GM21423 (cell line): ENCODE measurements at regions not wholly inside any gene's neighbourhood (a gene's known extent, or its start where the extent isn't known, plus 50 kb on each side); places are given as distances from the start of the nearest gene placed in this dataset.
"Not testable (repeated sequence)": the region's sequence is repeated elsewhere in the genome, so short reads cannot be mapped to it uniquely, and the experiment has no call there.

Experiments used
- ATAC-seq: cut with Tn5 transposase; IDR thresholded peaks from one replicate; pipeline ENCODE4 v1.9.1; 2021; ENCODE audit warnings: mild to moderate bottlenecking, moderate library complexity; ENCODE audit not compliant: unreplicated experiment

DNA sequence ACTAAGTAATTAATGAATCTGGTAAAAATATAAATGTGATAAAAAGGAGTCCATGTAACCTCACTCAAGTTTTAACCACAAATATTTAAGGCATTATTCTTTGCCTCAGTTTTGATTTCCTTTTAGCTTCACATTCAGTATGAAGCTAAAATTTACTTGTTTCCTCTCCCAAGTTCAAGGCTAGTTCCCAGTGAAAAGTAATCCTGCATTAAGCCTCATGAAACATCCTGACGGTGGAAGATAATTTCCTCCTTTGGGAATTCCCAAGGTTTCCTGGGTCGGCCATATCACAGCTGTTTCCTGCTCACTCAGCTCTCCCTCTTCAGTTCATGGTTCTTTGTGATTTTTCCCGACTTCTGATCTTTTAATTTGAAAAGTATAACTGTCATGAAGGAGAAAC, 1256.8 kb upstream of the FLRT2 start:
- no peak for ATAC-seq

DNA sequence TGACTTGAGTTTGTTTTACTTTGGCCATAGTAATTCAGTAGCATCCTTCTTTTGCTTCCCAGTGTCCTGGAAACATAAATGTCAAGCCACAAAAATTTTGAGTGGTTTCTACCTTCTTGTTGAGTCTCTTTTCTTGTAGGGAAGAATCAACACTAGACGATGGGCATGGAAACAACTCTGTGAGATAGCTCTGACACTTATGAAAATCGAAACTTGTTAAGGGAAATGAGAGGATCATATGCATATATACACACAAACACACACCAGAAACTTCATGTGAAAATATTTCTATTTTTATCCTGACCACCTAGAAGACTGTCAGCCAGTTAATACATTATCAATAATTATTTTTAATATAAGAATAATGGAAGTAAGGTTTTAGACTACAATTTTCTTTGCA, 1247.3 kb upstream of the FLRT2 start:
- ATAC-seq: no peak

DNA sequence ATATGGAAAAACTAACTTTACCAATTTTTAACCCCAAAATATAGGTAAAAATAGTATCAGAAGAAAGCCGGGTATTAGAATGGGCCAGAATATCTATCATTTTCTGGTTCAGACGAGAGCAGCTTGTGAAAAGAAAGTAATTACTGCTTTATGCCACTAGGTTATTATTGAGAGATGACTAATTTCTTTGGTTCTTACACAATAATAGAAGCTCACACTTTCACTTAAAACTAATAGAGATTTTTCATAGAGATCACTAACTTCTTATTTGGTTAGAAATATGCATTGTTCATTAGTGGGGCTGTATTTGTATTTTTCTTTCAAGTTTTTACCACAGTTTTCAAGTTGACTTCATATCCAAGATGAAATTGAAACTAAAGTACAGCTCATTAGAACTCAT, 1241.2 kb upstream of the FLRT2 start:
- ATAC-seq: no peak

DNA sequence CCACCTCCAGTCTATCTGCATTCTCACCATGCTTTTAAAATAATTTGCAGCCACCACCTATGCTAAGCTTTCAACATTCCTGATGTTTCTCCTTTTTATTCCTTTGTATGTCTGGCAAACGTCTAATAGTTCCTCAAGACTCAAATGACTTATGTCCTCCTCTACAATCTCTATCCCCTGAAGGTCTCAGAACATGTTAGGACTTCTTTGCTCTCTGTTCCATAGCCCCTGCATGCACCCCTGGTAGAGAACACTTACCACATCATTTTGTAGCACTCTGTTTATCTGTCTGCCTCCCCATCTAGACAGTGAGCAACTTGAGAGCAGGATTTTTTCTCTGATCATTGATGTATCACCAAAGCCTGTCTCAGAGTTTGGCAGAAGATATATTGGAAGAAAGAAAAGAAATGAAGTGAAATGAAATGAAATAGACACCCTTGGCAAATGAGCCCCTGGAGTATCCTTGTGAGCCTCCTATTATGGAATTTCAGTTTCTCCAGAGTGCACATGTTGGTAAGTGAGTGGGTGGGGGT, 1231.2 kb upstream of the FLRT2 start:
- no peak for ATAC-seq

DNA sequence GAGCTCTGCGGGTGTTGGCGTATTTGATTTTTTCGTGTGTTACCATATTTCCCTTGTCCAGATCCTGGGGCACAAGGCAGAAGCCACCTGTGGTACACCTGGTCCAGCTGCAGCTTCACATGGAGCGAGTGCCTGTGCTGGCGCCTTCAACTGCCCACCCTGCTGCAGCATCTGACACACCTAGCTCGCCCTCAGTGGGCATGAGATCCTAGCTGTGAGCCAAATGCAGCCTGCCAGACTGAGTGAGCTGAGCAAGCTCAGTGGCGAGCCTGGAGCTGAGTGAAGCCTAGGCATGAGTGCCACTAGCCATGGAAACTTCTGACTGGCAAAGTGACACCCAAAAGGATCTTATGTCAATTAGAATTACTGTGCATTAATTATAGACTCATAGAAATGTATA, 1226.8 kb upstream of the FLRT2 start:
- ATAC-seq: no peak

DNA sequence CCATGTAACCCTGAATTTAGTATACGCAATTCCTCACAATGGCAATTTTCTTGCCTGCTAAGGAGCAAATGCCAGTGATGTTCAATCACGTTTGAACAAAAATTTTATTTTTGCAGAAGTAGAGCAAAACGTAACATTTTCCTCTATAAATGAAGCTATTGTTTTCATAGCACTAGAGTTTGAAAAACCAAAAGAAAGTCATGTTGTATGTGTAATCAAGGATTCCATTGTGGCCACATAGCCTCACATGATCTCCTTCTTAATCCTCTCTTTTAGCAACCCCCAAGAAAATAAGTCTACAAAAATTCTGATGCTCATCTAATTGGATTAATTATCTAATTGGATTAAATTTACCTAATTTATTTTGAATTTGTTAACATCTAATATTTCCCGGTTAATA, 1217.4 kb upstream of the FLRT2 start:
- no peak for ATAC-seq

DNA sequence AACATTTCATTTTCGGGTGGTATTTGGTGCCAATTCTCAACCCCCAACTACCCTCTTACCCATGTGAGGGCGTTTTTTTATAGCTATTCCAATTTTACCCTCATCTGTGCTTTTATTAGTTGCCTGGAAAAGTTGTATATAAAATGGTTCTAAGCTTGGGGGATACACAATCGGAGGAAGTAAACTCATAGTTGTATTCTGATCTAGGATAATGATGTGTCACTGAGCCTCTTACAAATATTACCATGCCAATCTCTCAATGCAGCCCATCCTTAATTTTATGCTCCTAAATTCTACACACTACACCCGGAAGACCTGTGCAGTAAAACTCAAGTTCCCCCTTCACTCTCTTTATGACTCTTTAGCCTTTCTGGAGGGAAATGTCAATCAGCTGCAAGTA, 1206.5 kb upstream of the FLRT2 start:
- ATAC-seq: no peak

DNA sequence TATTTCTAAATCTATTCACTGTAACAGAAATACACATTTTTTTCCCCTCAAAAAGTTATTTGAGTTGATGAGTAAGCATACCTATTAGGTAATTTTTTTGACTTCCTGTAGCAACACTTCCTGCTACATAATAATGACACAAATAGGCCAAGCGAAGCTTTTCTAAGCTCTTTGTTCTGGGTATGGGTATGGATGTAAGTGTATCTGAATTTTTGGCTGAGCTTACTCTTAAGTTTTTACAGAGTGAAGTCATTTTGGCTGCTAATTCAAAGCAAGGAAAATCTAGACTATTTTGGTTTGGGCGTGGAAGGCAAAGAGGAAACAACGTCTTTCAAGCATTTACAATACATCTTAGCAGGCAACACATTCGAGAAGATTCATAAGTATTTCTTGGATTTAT, 1206.0 kb upstream of the FLRT2 start:
- no peak for ATAC-seq

DNA sequence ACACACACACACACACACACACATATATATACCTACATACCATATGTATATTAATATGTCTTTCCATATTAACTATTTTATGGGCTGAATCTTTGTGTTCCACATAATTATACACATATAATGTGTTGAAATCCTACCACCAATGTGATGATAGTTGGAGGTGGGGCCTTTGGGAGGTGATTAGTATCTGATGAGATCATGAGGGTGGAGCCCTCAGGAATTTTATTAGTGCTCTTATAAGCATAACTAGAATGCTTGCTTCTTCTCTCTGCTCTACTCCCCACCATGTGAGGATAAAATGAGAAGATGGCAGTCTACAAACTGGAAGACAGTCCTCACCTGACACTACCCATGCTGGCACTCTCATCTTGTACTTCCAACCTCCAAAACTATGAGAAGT, 1193.5 kb upstream of the FLRT2 start:
- no peak for ATAC-seq

DNA sequence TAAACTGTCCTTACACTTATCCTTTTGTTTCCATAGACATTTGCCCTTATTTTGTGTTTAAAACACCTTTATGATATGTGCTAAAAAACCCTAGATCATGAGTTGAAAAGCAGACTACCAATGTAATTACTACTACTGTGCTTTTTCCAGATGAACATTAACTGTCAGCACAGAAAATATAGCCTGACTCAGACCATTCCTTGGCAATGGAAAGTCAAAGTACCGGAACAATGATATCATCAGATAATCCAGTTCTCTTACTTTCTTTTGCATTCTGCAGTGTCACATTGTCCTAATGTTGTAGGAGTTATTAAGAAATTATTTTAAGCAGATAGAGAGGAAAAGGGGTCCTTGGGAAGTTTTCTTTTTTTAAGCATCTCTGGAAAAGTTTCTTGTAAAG, 1189.0 kb upstream of the FLRT2 start:
- no peak for ATAC-seq

DNA sequence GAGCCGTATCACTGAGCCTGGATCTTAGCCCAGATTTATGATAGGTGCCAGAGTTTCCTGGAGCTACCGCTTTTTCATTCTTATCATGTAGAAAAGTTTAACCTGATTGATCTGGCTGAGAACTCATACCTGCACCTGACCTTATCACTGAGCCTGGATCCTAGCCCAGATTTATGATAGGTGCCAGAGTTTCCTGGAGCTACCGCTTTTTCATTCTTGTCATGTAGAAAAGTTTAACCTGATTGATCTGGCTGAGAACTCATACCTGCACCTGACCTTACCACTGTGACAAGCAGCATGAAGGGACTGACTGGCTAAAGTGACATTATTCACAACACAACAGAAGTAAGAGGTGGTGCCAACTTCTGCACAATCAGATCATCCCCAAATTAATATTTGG, 1188.1 kb upstream of the FLRT2 start:
- not testable (repeated sequence) for ATAC-seq

DNA sequence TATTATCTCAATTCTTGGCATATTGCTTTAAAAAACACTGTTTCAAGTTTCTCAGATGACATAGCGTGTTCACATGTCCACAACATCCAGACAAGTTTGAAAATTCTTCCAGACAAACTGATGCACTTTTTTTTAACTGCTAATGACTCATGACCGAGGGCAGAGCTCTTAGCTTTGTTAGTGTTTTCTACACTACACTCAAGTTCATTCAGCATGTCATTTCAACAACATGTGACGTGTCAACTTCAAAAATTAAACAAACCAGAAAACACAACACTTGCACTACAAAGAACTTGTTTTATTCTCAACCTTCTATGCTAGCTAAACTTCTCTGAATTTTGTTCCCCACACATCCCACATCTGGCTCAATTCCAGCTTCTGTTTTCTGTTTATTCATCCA, 1186.3 kb upstream of the FLRT2 start:
- ATAC-seq: no peak

DNA sequence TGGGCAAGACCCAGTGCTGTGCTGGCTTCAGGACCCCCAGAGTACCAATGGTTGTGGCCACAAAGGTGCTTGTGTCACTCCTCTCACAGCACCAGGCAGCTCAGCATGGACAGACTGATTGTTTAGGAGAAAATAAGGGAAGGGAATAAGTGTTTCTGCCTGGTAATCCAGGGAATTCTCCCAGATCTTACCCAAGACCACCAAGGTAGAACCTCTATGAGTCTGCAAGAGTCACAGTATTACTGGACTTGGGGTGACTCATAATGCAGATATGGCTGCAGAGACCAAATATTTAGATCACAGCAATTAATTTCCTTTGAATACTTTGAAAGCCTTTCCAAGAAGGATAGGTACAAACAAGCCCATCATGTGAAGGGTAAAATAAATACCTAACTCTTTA, 1178.3 kb upstream of the FLRT2 start:
- no peak for ATAC-seq

DNA sequence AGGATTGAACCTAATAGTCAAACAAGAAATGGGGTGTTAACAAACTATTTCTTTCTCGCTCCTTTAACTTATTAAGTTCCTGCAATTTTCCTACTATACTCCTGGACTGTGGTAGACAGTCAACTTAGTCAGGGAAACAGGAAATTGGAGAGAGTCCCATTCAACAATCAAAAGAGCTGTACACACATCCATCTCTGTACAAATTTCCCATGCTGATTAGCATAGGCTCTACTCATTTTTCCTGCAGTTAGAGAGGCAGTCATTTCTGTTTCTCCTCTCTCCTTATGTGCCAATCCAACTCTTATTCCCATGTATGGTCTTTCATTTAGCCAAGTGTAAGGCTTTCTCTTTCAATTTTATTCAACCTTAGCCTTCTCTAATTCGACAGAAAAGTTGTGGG, 1168.5 kb upstream of the FLRT2 start:
- ATAC-seq: no peak

DNA sequence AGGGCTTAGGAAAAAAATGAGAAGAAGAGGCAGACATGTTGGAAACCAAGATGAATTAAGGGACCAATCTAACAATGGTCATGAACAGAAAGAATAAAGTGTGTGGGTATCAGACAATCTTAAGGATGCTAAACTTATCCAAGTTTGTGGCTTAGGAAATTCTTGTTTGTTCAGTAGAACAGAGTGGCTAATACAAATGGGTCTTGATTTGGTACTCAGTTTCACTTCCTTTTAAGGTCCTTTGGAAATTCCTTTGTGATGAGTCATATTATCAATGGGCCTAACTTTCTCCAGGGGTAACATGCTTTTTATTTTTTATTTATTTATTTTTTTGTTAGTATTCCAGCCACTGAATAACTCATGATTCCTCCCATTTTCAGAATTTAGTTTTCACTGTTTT, 1154.7 kb upstream of the FLRT2 start:
- no peak for ATAC-seq

DNA sequence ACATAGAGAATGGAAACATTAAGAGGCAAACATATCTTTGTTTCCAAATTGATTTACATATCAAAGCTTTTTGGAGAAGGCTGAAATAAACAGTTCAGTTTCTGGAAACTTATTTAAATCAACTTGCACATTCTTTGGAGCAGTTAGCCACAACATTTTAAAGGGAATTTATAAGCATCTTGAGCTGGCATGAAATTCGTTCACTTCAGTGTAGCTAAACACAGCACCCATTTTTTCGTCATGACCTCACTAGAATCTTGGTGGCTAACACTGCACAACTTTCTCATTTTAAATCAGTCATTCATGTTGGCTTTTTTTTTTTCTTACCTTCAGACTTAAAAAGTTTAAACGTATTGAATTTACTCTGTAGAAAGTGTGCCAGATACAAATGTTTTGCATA, 1139.9 kb upstream of the FLRT2 start:
- ATAC-seq: no peak

DNA sequence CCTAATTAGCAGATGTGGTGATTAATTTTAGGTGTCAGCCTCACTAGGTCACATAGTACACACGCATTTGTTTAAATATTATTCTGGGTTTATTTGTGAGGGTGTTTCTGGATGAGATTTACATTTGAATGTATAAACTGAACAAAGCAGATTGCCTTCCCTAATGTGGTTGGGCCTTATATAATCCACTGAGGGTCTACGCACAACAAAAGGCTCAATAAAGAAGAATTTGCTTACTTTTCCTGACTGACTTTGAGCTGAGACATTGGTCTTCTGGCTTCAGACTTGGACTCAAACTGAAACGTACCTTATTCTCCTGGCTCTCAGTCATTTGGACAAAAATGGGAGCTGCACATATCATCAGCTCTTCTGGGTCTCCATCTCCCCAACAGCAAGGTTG, 1132.3 kb upstream of the FLRT2 start:
- ATAC-seq: no peak

DNA sequence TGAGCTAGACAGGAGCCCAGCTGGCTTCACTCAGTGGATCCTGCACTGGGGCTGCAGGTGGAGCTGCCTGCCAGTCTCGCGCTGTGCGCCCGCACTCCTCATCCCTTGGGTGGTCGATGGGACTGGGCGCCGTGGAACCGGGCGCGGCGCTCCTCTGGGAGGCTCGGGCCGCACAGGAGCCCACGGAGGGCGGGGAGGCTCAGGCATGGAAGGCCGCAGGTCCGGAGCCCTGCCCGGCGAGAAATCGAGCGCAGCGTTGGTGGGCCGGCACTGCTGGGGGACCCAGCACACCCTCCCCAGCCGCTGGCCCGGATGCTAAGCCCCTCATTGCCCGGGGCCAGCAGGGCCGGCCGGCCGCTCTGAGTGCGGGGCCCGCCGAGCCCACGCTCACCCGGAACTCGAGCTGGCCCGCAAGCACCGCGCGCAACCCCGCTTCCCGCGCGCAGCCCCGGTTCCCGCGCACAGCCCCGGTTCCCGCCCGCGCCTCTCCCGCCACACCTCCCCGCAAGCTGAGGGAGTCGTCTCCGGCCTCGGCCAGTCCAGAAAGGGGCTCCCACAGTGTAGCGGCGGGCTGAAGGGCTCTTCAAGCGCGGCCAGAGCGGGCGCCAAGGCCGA, 1130.5 kb upstream of the FLRT2 start:
- no peak for ATAC-seq

DNA sequence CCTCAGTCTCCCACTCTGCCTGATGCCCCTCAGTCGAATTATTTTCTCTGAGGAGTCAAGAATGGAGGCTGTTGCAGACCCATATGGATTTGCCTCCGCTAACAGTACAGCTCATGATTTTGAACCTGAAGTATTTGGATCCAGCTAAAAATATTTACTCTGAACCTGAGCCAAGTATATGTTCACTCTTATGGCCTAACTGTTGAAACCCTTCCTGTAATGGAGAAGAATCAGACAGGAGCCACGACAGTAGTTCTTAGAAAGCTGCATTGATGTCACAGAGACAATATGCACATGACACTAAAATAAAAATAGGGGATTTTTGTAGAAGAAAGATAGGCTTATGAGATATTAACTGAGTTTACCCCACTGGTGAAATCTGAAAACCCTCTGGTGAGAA, 1128.3 kb upstream of the FLRT2 start:
- no peak for ATAC-seq

DNA sequence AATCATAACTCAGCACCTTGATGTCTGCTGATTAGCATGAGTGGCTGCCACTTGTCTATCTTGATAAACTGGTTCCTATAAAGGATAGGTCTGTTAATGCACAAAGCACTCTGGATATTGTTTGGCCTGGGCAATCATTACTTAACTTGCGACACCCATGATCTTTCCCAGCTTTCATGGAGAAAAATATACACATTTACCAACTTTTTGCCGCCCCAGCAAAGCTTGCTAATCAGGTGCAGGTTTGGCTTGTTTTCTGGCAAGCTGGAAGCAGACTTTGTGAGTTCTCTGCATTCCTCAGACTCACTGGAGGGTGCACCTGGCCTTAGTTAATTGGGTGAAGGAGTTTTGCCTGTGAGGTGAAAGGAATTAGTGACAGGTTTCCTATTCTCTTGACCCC, 1126.4 kb upstream of the FLRT2 start:
- ATAC-seq: no peak

DNA sequence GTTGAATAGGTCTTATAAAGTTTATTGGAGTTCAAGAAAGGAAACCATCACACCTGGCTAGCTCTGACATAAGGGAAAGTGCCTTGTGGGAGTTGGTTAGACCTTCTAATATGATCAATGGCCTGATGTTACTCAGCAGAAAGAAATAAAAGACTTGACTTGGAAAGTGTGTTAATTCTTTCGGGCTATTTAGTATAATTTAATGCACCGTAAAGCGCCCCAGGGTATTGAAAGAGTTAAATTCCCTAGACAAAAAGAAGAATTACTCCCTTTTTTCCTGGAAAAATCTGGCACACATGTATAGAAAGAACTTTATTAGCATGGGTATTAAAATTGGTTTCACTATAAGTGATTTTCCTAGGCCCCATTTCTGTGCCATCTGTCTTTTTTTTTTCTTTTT, 1125.7 kb upstream of the FLRT2 start:
- no peak for ATAC-seq

DNA sequence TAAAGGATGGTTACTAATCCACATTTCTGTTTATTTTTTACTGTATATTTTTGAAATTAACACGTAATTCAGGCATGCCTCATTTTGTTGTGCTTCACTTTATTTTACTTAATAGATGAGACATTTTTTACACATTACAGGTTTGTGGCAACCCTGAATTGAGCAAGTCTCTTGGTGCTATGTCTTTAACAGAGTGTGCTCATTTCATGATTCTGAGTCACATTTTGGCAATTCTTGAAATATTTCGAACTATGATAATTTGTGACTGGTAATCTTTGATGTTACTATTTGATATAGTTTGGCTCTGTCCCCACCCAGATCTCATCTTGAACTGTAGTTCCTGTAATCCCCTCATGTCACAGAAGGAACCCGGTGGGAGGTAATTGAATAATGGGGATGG, 1120.5 kb upstream of the FLRT2 start:
- no peak for ATAC-seq

DNA sequence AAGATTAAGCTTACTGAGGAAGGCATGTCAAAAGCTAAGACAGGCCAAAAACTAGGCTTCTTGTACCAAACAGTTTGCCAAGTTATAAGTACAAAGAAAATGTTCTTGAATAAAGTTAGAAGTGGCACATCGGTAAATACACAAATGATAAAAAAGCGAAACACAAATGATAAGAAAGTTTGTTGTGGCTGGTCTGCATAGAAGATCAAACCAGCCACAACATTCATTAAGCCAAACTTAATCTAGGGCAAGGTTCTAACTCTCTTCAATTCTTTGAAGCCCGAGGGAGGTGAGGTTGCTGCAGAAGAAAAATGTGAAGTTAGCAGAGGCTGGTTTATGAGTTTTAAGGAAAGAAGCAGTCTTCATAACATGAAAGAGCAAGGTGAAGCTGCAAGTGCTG, 1119.6 kb upstream of the FLRT2 start:
- no peak for ATAC-seq
